GM21619 (cell line): ENCODE measurements at regions not wholly inside any gene's neighbourhood (a gene's known extent, or its start where the extent isn't known, plus 50 kb on each side); places are given as distances from the start of the nearest gene placed in this dataset.

Experiments
- ATAC-seq: cut with Tn5 transposase; IDR thresholded peaks from one replicate; pipeline ENCODE4 v1.9.1; 2021; ENCODE audit not compliant: unreplicated experiment

DNA sequence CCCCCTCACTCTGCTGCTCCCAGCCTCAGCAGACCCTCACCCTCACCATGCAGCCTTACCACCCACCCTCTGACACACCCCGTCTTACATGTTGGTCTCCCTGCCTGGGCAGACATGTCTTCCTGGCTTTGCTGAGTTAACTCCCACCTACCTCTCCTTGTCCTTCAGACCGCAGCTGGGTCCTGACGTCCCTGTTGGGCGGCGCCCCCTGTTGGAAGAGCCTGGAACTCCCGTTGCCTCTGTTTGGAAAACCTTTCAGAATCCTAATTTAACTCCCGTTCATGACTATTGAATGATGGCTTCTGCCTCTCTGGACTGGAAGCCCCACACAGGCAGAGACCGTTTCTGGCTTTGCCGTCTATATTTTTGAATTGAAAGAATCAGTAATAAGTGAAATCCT is 245.1 kb downstream of the MYLK4 start:
- ATAC-seq, result no peak

DNA sequence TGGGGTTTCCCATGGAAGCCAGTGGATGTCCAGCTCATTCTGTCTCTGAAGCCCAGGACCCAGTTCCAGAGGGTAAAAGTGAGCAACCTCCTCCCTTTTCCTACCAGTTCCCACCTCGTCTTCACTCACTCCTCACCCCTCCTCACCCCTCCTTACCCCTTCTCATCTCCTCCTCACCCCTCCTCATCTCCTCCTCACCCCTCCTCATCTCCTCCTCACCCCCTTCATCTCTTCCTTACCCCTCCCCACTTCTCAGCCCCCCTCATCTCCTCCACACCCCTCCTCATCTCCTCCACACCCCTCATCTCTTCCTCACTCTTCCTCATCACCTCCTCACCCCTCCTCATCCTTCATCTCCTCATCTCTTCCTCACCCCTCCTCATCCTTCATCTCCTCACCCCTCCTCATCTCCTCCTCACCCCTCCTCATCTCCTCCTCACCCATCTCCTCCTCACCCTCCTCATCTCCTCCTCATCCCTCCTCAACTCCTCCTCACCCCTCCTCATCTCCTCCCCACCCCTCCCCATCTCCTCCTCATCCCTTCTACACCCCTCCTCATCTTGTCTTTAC is 246.1 kb downstream of the MYLK4 start:
- no peak for ATAC-seq

DNA sequence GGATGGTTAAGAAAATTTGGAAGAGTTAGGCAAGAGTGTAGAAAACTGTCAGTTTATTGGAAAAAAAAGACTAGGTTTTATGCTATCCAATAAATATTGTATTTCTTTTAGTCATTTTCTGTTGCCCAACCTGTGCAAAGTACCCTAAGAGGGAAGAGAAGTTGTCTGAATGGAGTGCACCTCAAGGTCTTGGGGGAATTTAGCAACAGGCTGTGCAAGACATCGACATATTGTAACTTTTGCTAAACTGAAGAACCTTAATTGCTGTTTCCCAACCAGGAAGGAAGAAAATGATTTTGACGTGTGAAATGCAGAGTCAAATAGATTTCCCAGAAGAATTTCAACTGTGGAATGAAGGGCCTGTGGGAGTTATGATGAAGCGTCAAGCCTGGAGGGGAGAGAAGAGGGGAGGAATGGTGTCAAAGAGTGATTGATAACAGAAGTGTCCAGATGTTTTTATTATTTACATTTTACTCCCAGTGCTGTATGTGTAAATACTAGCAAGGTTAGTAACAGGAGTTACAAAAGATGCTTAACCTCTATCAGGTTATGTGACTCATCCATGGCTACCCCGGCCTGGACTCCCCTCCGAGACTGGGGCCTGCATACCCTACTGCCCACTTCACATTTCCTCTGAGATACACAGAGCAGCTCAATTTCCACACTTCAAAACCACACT is 246.8 kb downstream of the MYLK4 start:
- ATAC-seq, result no peak

DNA sequence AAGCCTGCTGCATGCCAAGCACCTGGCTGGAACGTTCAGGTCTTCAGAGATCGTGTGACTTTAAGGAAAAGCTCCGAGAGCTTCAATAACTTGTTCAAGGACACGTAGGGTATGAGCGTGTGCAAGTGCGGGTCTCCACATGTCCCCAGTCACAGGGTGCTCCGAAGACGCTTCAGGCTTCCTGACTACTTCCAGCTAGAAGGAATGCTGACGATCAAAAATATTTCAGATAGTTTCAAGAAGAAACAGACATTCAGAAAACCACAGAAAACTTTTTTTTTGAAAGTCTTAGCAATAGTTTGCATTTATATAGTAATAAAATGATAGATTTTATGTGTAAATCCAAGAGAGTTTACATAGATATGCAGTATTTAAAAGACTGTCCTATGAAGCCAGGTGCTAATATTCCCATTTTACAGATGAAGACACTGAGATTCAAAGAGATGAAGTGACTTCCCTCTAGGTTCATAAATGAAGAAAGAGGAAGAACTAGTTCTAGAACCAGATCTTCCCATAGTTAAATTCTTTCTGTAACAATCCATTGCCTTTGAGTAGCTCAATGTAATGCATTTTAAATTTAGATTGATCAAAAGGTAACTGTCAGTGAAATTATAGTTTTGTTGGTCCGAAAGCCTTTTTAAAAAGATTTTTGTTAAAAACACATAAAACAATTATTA is 247.6 kb downstream of the MYLK4 start:
- no peak for ATAC-seq

DNA sequence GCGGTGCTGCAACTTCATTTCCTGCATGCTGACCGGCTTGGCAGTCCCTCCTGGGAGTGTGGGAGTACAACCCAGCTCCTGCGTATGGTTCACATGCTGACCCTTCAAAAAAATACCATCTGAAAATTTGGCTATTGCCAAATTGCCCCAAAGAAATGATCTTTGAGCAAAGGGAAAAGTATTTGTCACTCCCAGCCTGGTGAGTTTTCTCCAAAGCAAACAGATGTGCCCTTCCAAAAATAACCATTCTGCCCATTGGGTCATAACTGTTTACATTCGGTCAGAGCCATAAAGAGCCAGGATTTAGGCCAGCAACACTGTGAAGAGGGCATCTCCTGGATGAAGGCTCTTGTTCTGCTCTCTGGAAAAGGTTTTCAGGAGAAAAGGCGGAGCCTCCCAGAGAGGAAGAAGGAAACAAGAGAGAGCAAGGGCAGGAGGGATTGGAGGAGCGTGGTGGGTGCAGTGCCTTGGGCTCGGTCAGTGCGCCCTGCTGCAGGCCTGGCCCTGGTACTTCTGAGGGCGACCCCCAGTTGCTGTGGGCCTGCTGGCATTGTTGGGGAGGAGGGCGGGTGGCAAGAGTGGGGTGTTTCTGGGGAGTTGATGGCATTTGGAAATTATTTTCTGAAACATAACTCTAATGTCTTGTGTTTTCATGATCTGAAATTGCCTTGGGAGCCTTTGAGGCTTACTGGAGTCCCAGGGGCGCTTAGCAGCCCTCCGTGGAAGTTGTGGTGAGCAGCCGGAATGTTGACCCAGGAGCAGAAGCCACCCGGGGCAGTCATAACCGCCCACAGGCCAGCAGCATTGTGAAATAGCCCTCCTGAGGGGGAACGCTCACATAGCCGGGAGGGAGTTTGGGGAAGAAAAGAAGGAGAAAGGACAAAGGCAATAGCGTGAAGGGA is 248.4 kb downstream of the MYLK4 start:
- ATAC-seq, result no peak

DNA sequence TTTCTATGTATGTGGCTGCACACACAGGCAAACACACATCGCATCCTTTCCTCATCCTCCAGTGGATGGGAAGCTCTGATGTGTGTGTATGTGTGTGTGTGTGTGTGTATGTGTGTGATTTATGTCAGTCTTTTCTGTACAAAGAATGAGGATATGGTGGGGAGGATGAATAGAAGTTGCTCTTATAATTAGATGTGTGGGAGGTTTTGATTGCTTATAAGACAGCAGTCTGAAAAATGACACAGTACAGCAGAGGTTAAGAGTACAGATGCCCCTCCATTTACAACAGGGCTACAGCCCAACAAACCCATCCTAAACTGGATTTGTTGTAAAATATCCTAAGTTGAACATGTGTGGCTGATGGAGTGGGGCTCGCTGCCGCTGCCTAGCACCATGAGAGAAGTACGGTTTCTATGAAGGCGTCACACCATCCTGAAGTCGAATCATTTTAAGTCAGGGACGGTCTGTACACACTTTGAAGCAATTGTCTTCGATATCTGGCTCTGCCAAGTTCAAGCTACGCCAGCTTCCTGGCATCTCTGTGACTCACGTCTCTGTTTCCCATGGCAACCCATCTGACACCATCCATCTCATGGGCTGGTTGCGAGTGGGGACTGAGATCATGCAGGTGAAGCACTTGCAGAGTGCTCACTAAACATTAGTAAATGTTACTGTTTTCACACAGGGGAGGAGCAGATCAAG is 252.6 kb downstream of the MYLK4 start:
- no peak for ATAC-seq

DNA sequence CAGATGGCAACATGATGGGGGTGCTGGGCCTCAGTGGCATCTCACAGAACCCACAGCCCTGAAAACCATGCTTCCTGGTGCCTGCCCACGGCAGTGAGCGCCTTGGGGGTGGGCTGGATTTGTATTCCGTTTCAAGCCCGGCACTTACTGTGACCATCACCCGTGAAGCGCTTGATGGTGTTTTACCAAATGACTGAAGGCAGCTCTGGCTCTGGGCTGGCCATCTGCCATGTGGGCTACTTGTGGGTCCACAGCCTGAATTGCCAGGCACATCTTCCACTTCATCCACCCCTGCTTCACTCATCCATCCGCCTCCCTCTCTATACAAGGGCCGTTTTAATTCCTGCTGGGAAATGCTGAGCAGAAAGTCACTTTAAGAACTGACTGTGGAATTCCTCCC is 250.9 kb upstream of the GMDS start:
- ATAC-seq, result no peak

DNA sequence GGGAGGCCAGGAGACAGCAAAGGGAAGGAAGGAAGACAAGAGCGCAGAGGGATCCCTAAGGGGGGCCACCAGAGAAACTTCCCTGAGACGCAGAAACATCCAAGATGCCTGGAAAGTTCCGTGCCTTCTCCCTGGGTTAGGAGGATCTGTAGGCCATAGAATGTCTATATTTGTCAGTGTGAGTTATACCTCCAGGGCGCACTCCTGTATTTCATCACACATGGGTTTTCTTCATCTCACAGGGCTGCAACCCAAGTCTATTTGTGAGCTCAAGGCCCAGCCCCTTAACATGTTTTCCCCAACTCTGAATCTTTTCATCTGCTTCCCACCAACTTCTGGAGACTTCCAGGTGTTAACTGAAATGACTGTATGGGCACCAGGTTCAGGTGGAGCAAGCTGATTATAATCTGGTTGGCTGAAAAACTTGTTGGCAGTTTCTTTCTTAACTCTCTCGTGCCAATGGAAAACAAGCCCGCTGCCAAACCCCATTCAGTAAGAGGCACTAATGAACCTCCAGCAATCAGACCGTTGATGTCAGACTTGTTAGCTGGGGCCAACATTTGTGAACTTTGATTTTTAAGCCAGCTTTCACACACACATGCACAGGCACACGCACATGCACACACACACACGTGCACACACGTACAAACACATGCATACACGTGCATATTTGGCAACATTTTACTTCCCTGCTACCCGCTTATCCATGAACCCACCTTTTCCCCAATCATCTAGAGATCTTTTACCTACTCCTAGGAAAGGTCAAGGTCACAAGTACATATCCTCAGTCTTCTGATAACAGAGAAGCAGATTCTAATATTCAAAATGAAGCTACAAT is 247.5 kb upstream of the GMDS start:
- ATAC-seq, result no peak

DNA sequence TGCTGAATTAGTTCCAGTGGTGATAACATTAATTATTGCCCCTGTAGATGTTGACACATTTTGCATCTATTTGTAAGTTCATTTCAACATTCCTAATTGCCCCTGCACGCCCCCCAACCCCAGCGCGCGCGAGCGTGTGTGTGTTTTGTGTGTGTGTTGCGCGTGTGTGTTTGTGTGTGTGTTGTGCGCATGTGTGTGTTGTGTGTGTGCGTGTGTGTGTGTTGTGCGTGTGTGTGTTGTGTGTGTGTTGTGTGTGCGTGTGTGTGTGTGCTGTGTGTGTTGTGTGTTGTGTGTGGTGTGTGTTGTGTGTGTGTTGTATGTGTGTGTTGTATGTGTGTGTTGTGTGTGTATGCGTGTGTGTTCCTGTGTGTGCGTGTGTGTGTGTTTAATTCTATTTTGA is 245.7 kb upstream of the GMDS start:
- no peak for ATAC-seq

DNA sequence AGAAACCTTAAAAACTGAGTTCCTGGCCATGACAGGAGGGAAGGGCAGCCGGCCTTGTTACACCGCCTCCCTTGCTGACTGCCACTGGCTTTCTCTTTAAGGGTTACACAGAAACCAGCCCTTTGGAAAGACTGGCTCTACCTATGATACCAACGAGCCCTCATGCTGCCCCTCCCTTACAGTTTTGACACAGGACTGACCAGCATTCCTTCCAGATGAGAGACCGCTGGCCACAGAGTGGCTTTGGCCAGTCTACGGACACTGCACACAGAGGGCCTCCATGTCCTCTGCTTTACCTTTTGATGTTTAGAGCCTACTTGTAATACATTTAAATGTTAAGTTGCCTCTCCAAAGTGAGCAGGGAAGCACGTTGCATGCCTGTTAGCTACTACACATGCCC is 243.2 kb upstream of the GMDS start:
- ATAC-seq, result no peak

DNA sequence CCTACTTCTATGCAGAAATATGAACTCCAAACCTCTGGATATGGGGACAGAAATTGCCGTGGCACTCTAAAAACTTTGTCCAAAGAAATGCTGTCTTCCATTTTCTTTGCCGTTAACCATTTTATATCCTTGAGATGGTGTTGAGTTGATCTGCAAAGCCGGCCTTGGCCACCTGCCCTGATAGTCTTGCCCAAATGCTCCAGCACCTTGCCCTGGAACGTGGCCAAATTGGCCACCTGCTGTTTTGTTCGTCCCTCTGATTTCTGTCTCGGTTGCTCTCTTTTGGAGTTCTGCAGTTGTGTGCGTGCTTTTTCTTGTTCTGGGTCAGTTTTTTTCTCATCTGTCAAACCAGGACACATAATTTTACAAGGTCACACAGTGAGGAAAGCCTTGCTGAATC is 239.7 kb upstream of the GMDS start:
- ATAC-seq, result no peak

DNA sequence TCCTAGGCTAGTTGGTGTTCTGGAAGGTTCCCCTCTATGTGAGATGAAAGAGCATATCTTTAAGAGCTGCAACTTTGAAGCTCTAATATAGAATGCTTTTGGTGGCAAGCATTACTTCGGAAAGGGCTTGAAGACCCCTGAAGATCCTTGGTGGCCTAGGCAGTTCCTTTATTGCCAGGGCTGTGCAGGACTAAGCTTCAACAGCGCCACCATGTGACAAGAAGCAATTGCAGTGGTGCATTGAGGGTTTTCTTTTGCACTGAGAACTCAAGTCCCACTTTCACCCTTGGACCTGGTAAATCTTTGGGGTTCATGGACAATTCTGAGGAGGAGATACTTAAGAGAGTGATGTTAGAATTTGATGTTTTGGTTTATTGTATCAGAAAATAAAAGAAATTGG is 237.4 kb upstream of the GMDS start:
- ATAC-seq, result no peak

DNA sequence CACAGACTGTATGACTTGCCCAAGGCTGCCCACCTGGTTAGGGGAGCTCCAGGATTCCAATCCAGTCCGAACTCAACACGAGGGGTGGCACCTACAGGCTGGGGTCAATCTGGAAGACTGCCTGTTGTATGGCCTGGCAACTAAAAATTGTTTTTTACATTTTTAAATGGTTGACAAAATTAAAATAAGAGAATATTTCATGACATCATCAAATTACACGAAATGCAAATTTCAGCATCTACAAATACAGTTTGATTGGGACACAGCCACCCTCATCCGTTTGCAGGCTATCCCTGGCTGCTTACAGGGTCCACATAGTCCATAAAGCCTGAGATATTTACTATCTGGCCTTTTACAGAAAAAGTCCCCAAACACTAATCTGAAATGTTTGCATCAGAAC is 235.9 kb upstream of the GMDS start:
- ATAC-seq, result no peak

DNA sequence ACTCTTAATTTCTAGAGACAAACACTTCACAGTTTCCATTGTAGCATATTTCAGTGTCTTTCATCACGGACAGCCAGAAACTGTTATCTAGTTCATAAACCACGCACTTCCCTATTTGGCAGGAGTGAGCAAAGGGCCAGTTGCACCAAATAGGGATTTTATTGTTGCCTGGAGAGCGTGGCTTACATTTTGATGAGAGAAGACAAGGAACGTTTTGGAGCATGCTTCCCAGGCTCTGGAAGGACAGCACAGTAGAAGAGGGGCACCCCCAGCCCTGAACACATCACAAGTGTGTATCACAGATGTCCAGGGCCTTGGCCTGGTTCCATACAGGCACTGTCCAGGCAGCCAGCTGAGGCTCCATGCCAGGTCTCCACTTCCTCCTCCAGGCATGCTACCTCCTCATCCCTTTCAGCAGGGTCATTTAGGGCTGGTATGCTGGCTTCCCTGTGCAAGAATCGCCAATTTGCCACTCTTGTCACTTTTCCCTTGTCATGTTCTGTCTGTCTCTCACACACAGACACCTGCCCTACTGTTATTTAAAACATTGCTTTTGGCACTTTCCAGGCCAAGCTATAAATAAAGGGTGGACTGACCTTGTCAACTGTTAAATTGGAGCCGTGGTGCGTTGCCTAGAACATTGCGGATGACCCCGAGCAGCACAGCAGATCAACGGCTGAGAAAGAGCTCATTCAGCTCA is 235.0 kb upstream of the GMDS start:
- no peak for ATAC-seq

DNA sequence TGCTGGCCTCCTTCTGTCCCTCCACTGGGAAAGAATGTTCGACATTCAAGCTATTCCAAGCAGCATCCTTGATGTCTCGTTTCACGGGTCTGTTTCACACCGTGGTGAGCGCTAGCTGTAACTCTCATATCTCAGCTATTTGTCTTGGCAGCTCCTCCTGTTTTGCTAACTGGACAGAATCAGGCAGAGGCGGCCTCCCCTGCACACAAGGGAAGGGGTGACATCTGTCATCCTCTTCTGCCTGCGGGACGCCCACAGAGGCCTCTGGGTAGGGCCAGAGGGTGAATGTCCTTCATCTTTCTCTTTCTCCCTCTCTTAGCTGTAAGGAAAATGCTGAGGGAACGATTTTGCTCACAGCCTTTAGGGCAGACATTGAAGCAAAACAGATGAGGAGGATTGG is 232.8 kb upstream of the GMDS start:
- no peak for ATAC-seq

DNA sequence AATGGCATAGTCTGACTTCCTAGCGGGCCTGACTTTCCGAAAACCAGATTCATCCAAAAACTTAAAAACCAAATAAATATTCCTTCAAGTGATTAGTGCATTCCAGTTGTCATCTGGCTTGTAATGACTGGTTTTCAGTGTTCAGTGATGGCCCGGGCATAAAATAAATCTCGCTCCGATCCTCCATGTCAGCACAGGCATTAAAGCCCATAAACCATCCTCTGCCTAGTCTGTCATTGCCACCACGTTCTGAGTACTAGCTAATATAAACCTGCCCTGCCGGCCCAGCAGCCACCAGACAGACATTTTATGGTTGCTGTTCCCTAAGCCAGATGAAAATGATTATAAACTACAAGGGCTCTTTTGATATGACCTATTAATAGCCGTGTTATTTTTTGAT is 232.3 kb upstream of the GMDS start:
- no peak for ATAC-seq

DNA sequence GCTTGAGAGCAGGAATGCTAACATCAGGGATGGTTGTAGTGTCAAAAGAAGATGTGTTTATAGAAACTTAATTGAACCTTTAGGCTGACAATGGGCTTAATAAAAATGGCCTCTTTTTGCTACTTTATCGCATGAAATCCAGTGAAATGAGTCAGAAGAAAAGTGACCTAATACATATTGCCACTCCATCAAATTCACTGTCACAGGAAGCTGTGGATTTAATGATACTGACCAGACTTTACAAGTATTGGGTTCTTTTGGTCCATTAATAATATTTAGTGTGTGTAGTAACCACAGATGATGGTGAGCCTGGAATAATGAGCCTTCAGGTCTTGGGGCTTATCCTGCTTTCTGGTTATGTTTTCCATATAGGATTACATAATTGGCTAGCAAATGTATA is 231.8 kb upstream of the GMDS start:
- ATAC-seq, result no peak

DNA sequence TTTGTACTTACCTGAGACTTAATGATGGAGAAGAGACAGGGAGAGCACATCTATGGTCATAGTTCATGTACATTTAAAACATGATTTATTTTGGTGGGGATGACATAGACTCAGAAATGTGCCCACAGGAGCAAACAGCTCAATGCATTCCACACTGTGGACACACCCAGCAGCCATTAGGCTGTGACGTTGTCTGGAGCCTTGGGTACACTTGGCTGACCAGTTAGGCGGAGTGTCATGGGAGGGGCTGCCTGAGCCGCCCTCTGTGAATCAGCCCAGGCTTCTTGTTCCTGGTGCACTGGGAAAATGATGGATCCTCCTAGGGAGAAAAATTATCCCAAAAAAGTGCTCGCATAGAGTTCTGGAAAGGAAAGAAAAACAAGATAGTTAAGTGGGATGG is 231.0 kb upstream of the GMDS start:
- no peak for ATAC-seq

DNA sequence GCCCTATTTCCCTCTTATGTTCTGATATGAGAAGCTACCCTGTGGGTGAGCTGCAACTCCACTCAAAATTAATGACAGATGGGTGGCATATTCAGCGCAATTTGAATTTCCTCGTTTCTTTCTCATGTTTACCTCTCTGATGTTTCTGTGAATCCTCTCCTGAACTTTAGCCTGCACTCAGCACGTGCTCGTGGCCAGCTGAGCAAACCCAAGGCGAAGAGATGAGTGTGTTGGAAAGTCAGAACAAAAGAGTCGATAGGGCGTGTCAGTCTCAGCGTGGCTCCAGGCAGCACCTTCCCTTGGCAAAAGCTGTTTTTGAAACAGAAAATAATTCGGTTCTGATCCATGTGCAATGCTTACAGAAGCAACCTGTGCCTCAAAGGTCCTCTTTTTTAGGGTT is 226.1 kb upstream of the GMDS start:
- ATAC-seq, result no peak

DNA sequence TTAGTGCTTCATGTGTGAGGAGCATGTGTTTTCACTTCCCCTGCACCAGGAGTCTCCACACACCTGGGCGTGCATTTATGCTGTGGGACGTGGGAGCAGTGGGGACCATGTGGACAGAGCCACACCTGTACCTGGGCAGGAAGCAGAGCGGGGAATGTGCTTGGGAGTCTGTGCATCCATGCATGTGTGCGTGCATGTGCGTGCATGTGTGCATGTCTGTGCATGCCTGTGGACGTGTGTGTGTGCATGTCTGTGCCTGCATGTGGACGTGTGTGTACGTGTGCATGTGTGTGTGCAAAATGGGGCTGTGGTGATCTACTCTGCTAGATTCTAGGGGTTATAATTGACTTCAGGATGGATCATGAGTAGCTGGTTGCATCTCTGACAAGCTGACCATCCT is 224.0 kb upstream of the GMDS start:
- no peak for ATAC-seq
